ENCODE measurements at regions not wholly inside any gene's neighbourhood (a gene's known extent, or its start where the extent isn't known, plus 50 kb on each side); places are given as distances from the start of the nearest gene placed in this dataset.

GRCh38 chr15:91564631-91565030 is 288.9 kb upstream of the SLCO3A1 start:
- TF ChIP-seq CTCF (IDR thresholded peaks at IDR 0.05) (no peak), POLR2A (IDR thresholded peaks at IDR 0.05) (no peak)

Measured in heart left ventricle (tissue), 13 donors.